ENCODE measurements at regions not wholly inside any gene's neighbourhood (a gene's known extent, or its start where the extent isn't known, plus 50 kb on each side); places are given as distances from the start of the nearest gene placed in this dataset.
A peak's percentile ranks its signal among the peaks of the same experiment; 100 is the strongest.

- TF ChIP-seq CTCF (conservative IDR thresholded peaks at IDR 0.05), result no peak
- H3K27ac ChIP-seq, result no peak overlapping the region
Measured at GRCh38 chr13:65959305-65959704, 1270.8 kb downstream of the PCDH9 start.

GRCh38 chr13:65946387-65946786 is 1283.7 kb downstream of the PCDH9 start:
- no peak for TF ChIP-seq CTCF (conservative IDR thresholded peaks at IDR 0.05)
- no peak overlapping the region for H3K27ac ChIP-seq

GRCh38 chr13:65943708-65944107 is 1286.4 kb downstream of the PCDH9 start:
- no peak for TF ChIP-seq CTCF (conservative IDR thresholded peaks at IDR 0.05)
- H3K27ac ChIP-seq, result peak overlapping the region; percentile 29; the same call in 1 of the 2 replicates

- peak overlapping the region; percentile 29; the same call in 1 of the 2 replicates for H3K27ac ChIP-seq
- TF ChIP-seq CTCF (conservative IDR thresholded peaks at IDR 0.05), result no peak
Measured at GRCh38 chr13:65943024-65943423, 1287.1 kb downstream of the PCDH9 start.

- no peak for TF ChIP-seq CTCF (conservative IDR thresholded peaks at IDR 0.05)
- H3K27ac ChIP-seq, result peak overlapping the region; percentile 43; the same call in 1 of the 2 replicates
Measured at GRCh38 chr13:65940720-65941119, 1289.4 kb downstream of the PCDH9 start.

- no peak overlapping the region for H3K27ac ChIP-seq
- TF ChIP-seq CTCF (conservative IDR thresholded peaks at IDR 0.05), result no peak
Measured at GRCh38 chr13:65937251-65937650, 1292.9 kb downstream of the PCDH9 start.

GRCh38 chr13:65936249-65936648 is 1293.9 kb downstream of the PCDH9 start:
- no peak for TF ChIP-seq CTCF (conservative IDR thresholded peaks at IDR 0.05)
- H3K27ac ChIP-seq, result no peak overlapping the region
